HepG2 (cell line): ENCODE measurements at regions not wholly inside any gene's neighbourhood (a gene's known extent, or its start where the extent isn't known, plus 50 kb on each side); places are given as distances from the start of the nearest gene placed in this dataset.
A peak's percentile ranks its signal among the peaks of the same experiment; 100 is the strongest.

Source experiments
- ATAC-seq: fragments of 200-7000 bp; cut with Tn5 transposase; 3 replicates; pipeline ENCODE4 v1.9.1; 2020; ENCODE audit warnings: mild to moderate bottlenecking, moderate library complexity
- BruUV-seq: library from RNA; stranded (reverse); fragments of 400-500 nt; replicated peaks from 2 replicates; lab custom pipeline; 2021; lab: Mats Ljungman, UMichigan
- CTCF ChIA-PET: fragments of 300-600 bp; formaldehyde crosslinking; extraction: SDS; loops from one replicate; lab custom pipeline; 2021; ENCODE audit warnings: low total read pairs, inconsistent platforms, low intra/inter-chr PET ratio; lab: Yijun Ruan, JAX
- POLR2A ChIA-PET: fragments of 350-600 bp; sonication (Branson Sonifier 250); formaldehyde crosslinking; loops from one replicate; lab custom pipeline; 2020; ENCODE audit warnings: antibody characterized with exemption, inconsistent platforms; lab: Yijun Ruan, JAX
- DNase-seq: peaks from one replicate; pipeline ENCODE4 v3.0.0-alpha.2; 2015; ENCODE audit warnings: low spot score
- FAIRE-seq: peaks from 3 replicates; lab custom pipeline; 2011; peaks lifted over from hg19 to GRCh38; lab: Jason Lieb, UNC
- H2AFZ ChIP-seq: one replicate; pipeline ENCODE4 v1.6.1; 2011; ENCODE audit warnings: low read length, inconsistent platforms
- H3K27ac ChIP-seq: fragments of 300-600 bp; 3 replicates; pipeline ENCODE4 v1.8.0; 2011; ENCODE audit warnings: mixed run types, mild to moderate bottlenecking, mixed read lengths, low read length, inconsistent platforms; ENCODE audit not compliant: insufficient read depth; ENCODE audit errors: extremely low read length
- H3K27me3 ChIP-seq, 2 experiments: fragments of 200-600 bp in 1 of 2; 2 replicates in 1 of 2; 3 replicates in 1 of 2; pipeline versions ENCODE4 v1.6.0 to v1.8.0; 2011; ENCODE audit warnings: low read length in 2 of 2, mild to moderate bottlenecking in 2 of 2, moderate library complexity in 2 of 2, inconsistent platforms in 1 of 2; ENCODE audit not compliant: insufficient read depth in 2 of 2, control insufficient read depth in 1 of 2
- H3K36me3 ChIP-seq, 2 experiments: fragments of 200-600 bp in 1 of 2; replicated peaks in 1 of 2; 2 replicates in 1 of 2; 3 replicates in 1 of 2; pipeline versions ENCODE4 v1.5.1 to v1.8.0; 2011; ENCODE audit warnings: low read length in 2 of 2, inconsistent platforms in 1 of 2; ENCODE audit not compliant: insufficient read depth in 2 of 2, control insufficient read depth in 1 of 2
- H3K4me1 ChIP-seq: 2 replicates; pipeline ENCODE4 v1.5.1; 2012; ENCODE audit warnings: low read length, inconsistent platforms; ENCODE audit not compliant: insufficient read depth
- H3K4me2 ChIP-seq: 2 replicates; pipeline ENCODE4 v1.6.0; 2011; ENCODE audit warnings: low read depth, low read length, inconsistent platforms
- H3K4me3 ChIP-seq, 3 experiments: fragments of 200-600 bp in 1 of 3; sonication (generic), shearing (Covaris generic) in 1 of 3; replicated peaks in 1 of 3; 2 replicates each; pipeline ENCODE4 v1.5.1; 2011 to 2016; ENCODE audit warnings: low read length in 3 of 3, inconsistent platforms in 2 of 3, low read depth in 2 of 3, mild to moderate bottlenecking in 2 of 3, control low read depth in 1 of 3, mixed read lengths in 1 of 3; ENCODE audit not compliant: insufficient read depth in 1 of 3
- H3K79me2 ChIP-seq: one replicate; pipeline ENCODE4 v1.6.1; 2011; ENCODE audit warnings: low read length, inconsistent platforms; ENCODE audit not compliant: insufficient read depth
- H3K9ac ChIP-seq: 2 replicates; pipeline ENCODE4 v1.6.0; 2011; ENCODE audit warnings: mild to moderate bottlenecking, low read depth, low read length, inconsistent platforms; ENCODE audit not compliant: insufficient read depth
- H3K9me3 ChIP-seq: 2 replicates; pipeline ENCODE4 v1.5.1; 2012; ENCODE audit warnings: mild to moderate bottlenecking, low read length
- H4K20me1 ChIP-seq: 2 replicates; pipeline ENCODE4 v1.6.0; 2011; ENCODE audit warnings: inconsistent platforms, mild to moderate bottlenecking, low read length, moderate library complexity; ENCODE audit not compliant: insufficient read depth
- ATF7 ChIP-seq, 2 experiments: fragments of 450-650 bp in 1 of 2; sonication (generic) in 1 of 2; formaldehyde crosslinking in 1 of 2; IDR thresholded peaks; 2 replicates each; pipeline versions ENCODE4 v1.4.0 to v1.6.1; 2016 to 2020; ENCODE audit warnings: antibody characterized with exemption in 1 of 2, mild to moderate bottlenecking in 1 of 2, missing genetic modification reagents in 1 of 2
- E2F1 ChIP-seq: sonication (generic); formaldehyde crosslinking; IDR thresholded peaks from 2 replicates; pipeline ENCODE4 v1.5.0; 2020; ENCODE audit warnings: missing genetic modification reagents
- HMGA1 ChIP-seq: sonication (generic); formaldehyde crosslinking; conservative IDR thresholded peaks from 2 replicates; pipeline ENCODE4 v1.4.0; 2020; ENCODE audit warnings: missing genetic modification reagents
- MATR3 ChIP-seq: sonication (generic); formaldehyde crosslinking; IDR thresholded peaks from 2 replicates; pipeline ENCODE4 v1.4.0; 2020; ENCODE audit warnings: missing genetic modification reagents
- ZBTB10 ChIP-seq: sonication (generic); formaldehyde crosslinking; IDR thresholded peaks from 2 replicates; pipeline ENCODE4 v1.4.0; 2020; ENCODE audit warnings: missing genetic modification reagents, borderline replicate concordance
- ZNF121 ChIP-seq: sonication (generic); formaldehyde crosslinking; IDR thresholded peaks from 2 replicates; pipeline ENCODE4 v1.5.0; 2020; ENCODE audit warnings: mild to moderate bottlenecking, missing genetic modification reagents
- WGBS: methylation state at CpG from one replicate; pipeline ENCODE4 v1.1.6; 2017; ENCODE audit warnings: low lambda C conversion rate; 5-methylcytosine and 5-hydroxymethylcytosine counted together
- in situ Hi-C: cut with HindIII; loops from 2 replicates; pipeline ENCODE4 v1.10.0; 2017; ENCODE audit warnings: low pct_unique_long_range_greater_than_20kb; ENCODE audit not compliant: extremely low pct_ligation_motif_present
- intact Hi-C: fragments of 100-400 bp; cut with micrococcal nuclease; formaldehyde crosslinking; loops from one replicate; pipeline ENCODE4 v1.10.0; 2022; ENCODE audit not compliant: unreplicated experiment

GRCh38 chr12:92603741-92604432 is 98.9 kb upstream of the PLEKHG7 start:
- BruUV-seq: no TSS peak
- H3K27me3 ChIP-seq: no peaks in the 10 kb centered on the region
- ChIA-PET POLR2A (no interaction called here), CTCF (no interaction called here)
- no peaks in the 10 kb centered on the region for H4K20me1 ChIP-seq
- H3K4me3 ChIP-seq: no peak overlapping the region
- in situ Hi-C loops: loop anchor here (25.0 kb wide), 1 partner anchor 1217 kb away; no protein-coding TSS in a partner anchor
- TF ChIP-seq ZNF121 (CRISPR knock-in tag): peak; percentile 43; the same call in 1 of the 2 replicates
- no peak for TF ChIP-seq HMGA1 (CRISPR knock-in tag)
- no peaks in the 10 kb centered on the region for H3K79me2 ChIP-seq
- intact Hi-C loops: no loop called here
- 13% methylated on average over 2 of the region's 2 CpGs for WGBS
- H3K9ac ChIP-seq: no peak overlapping the region
- peaks cover 23% of the 10 kb centered on the region for H3K9me3 ChIP-seq
- no peak overlapping the region for H3K4me2 ChIP-seq
- ATAC-seq: no peak
- no peaks in the 10 kb centered on the region for H3K4me1 ChIP-seq
- no peak overlapping the region for H3K27ac ChIP-seq
- no peaks in the 10 kb centered on the region for H3K36me3 ChIP-seq
- no peak for FAIRE-seq
- no peak overlapping the region for H2AFZ ChIP-seq
- no peak for DNase-seq

GRCh38 chr12:92602930-92603623 is 99.7 kb upstream of the PLEKHG7 start:
- Histone ChIP-seq H3K9ac (no peak overlapping the region), H2AFZ (no peak overlapping the region), H3K27ac (no peak overlapping the region), H3K79me2 (no peaks in the 10 kb centered on the region), H3K4me2 (no peak overlapping the region), H3K27me3 (no peaks in the 10 kb centered on the region), H3K36me3 (no peaks in the 10 kb centered on the region), H4K20me1 (no peaks in the 10 kb centered on the region), H3K9me3 (peaks cover 23% of the 10 kb centered on the region), H3K4me3 (no peak overlapping the region), H3K4me1 (no peaks in the 10 kb centered on the region)
- TF ChIP-seq ZBTB10 (CRISPR knock-in tag): no peak
- peak; percentile 75 for TF ChIP-seq ATF7 (IDR thresholded peaks at IDR 0.05)
- no peak for TF ChIP-seq ATF7 (CRISPR knock-in tag; IDR thresholded peaks at IDR 0.05)
- no peak for TF ChIP-seq E2F1 (CRISPR knock-in tag)
- TF ChIP-seq MATR3 (CRISPR knock-in tag): no peak
- CTCF ChIA-PET: no interaction called here
- intact Hi-C loops: no loop called here
- POLR2A ChIA-PET: no interaction called here
- DNase-seq (no peak), FAIRE-seq (no peak), ATAC-seq (no peak)
- WGBS: 19% methylated on average over 2 of the region's 2 CpGs
- no TSS peak for BruUV-seq
- in situ Hi-C loops: loop anchor here (25.0 kb wide), 1 partner anchor 1216 kb away; no protein-coding TSS in a partner anchor
